NCI-H446 (cell line): ENCODE measurements at regions not wholly inside any gene's neighbourhood (a gene's known extent, or its start where the extent isn't known, plus 50 kb on each side); places are given as distances from the start of the nearest gene placed in this dataset.
"Not testable (repeated sequence)": the region's sequence is repeated elsewhere in the genome, so short reads cannot be mapped to it uniquely, and the experiment has no call there.

Experiments used
- DNase-seq, 2 experiments: peaks; one replicate each; lab custom pipeline; 2025; lab: John Stamatoyannopoulos, UW

GRCh38 chr6:154921482-154921881, 73.6 kb upstream of the TIAM2 start:
- no peak for DNase-seq

- no peak for DNase-seq
Measured at GRCh38 chr6:154923199-154923869, 71.8 kb upstream of the TIAM2 start.

GRCh38 chr6:154925130-154925529, 70.0 kb upstream of the TIAM2 start:
- DNase-seq, result no peak

- DNase-seq, result no peak
Measured at GRCh38 chr6:154926366-154926765, 68.7 kb upstream of the TIAM2 start.

GRCh38 chr6:154928325-154928922, 66.7 kb upstream of the TIAM2 start:
- DNase-seq, result peak; percentile 73 to 79

- DNase-seq, result no peak
Measured at GRCh38 chr6:154930451-154930851, 64.7 kb upstream of the TIAM2 start.

GRCh38 chr6:154931711-154932424, 63.2 kb upstream of the TIAM2 start:
- DNase-seq, result no peak

- no peak for DNase-seq
Measured at GRCh38 chr6:154932515-154933027, 62.5 kb upstream of the TIAM2 start.

GRCh38 chr6:154933181-154933827, 61.8 kb upstream of the TIAM2 start:
- no peak for DNase-seq

GRCh38 chr6:154937306-154938220, 57.6 kb upstream of the TIAM2 start:
- DNase-seq, result no peak

- peak in 1 of 2 experiments; percentile 10 for DNase-seq
Measured at GRCh38 chr6:154938221-154938580, 56.9 kb upstream of the TIAM2 start.

- DNase-seq, result not testable (repeated sequence)
Measured at GRCh38 chr6:154938727-154939285, 56.3 kb upstream of the TIAM2 start.

GRCh38 chr6:154942770-154943169, 52.3 kb upstream of the TIAM2 start:
- no peak for DNase-seq

- no peak for DNase-seq
Measured at GRCh38 chr6:154945271-154945890, 49.7 kb upstream of the TIAM2 start.
